ENCODE measurements at regions not wholly inside any gene's neighbourhood (a gene's known extent, or its start where the extent isn't known, plus 50 kb on each side); places are given as distances from the start of the nearest gene placed in this dataset.

DNA sequence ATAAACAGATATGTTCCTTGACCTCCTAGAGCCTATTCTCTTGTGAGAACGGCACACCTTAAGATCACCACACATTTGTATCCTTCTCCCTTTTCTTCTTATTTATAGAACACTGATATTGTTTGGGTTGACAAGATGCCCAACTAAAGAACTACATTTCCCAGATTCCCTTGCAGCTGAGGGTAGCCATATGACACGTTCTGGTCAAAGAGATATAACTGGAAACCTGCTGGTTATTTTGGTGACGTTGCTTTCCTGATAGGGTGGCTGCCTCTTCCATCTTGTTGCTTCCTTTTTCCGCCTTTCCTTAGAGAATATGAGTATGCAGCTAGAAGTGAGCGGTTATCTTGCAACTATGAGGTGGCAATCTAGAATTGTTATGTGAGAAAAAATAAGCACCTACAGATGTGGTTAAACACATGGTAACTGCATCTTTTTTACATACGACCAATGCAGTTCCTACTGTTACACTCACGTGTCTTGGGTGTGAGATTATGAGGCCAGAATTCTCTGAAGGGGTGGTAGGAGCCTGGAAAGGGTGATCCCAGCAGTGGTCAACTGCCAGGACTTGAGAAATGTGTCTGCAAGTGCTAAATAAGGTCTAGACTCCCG, 72.9 kb downstream of the SEC61B start:
- H3K27ac ChIP-seq, result no peak overlapping the region
- 52 to 54% methylated on average over 8 of the region's 8 CpGs for WGBS, 2 donors
- no peak overlapping the region for H3K4me3 ChIP-seq
- no peak for DNase-seq
- no peaks in the 10 kb centered on the region for H3K36me3 ChIP-seq
- H3K4me1 ChIP-seq, result peaks cover 0 to 9% (median 0%) of the 10 kb centered on the region in 3 donors
- intact Hi-C loops (cut with DNase I), result no loop called here
- TF ChIP-seq CTCF (IDR thresholded peaks at IDR 0.05), result no peak
- no peak for TF ChIP-seq POLR2A (IDR thresholded peaks at IDR 0.05)
- no peaks in the 10 kb centered on the region for H3K9me3 ChIP-seq
- H3K27me3 ChIP-seq, result peaks cover 0 to 4% (median 0%) of the 10 kb centered on the region in 4 donors

GRCh38 chr9:99296291-99296951, 74.3 kb downstream of the SEC61B start:
- H3K27me3 ChIP-seq, result peaks cover 0 to 4% (median 0%) of the 10 kb centered on the region in 4 donors
- H3K27ac ChIP-seq, result peak overlapping the region in 1 of 4 donors; percentile 9
- WGBS, 2 donors, result 42 to 61% methylated on average over 13 to 20 of the region's 38 CpGs
- H3K4me1 ChIP-seq, result peaks cover 0 to 9% (median 0%) of the 10 kb centered on the region in 3 donors
- no peaks in the 10 kb centered on the region for H3K9me3 ChIP-seq
- H3K4me3 ChIP-seq, result peak overlapping the region in 3 of 4 donors; percentile 9 to 59 (median 30)
- no peak for DNase-seq
- no peaks in the 10 kb centered on the region for H3K36me3 ChIP-seq
- TF ChIP-seq POLR2A (IDR thresholded peaks at IDR 0.05), result no peak
- no peak for TF ChIP-seq CTCF (IDR thresholded peaks at IDR 0.05)
- intact Hi-C loops (cut with DNase I), result no loop called here

DNA sequence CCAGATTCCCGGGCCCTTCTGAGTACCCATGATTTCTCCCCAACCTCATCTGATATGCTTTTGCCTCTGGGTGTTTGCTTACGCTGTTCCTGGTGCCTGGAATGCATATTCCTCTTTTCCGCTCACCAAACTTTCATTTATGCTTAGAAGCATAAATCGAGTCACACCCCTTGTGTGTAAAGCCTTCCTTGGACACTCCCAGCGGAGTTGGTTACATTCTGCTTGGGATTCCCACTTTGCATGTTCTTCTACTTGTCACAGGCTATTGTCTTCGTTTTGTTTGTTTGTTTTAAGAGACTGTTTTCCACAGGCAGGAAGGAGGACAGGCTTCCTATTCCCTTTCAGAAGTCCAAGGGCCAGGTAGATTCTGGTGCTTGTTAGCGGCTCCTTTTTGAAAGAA, 76.5 kb downstream of the SEC61B start:
- H3K9me3 ChIP-seq, result no peaks in the 10 kb centered on the region
- no peak for DNase-seq
- TF ChIP-seq POLR2A (IDR thresholded peaks at IDR 0.05), result no peak
- TF ChIP-seq CTCF (IDR thresholded peaks at IDR 0.05), result no peak
- H3K4me3 ChIP-seq, result no peak overlapping the region
- 75 to 76% methylated on average over 7 of the region's 7 CpGs for WGBS, 2 donors
- no peaks in the 10 kb centered on the region for H3K36me3 ChIP-seq
- intact Hi-C loops (cut with DNase I), result no loop called here
- no peak overlapping the region for H3K27ac ChIP-seq
- H3K27me3 ChIP-seq, result peaks cover 0 to 4% (median 0%) of the 10 kb centered on the region in 4 donors
- H3K4me1 ChIP-seq, result peaks cover 0 to 9% (median 0%) of the 10 kb centered on the region in 3 donors

GRCh38 chr9:99299211-99300102, 77.4 kb downstream of the SEC61B start:
- DNase-seq, result no peak
- peaks cover 0 to 9% (median 0%) of the 10 kb centered on the region in 3 donors for H3K4me1 ChIP-seq
- peaks cover 0 to 4% (median 0%) of the 10 kb centered on the region in 4 donors for H3K27me3 ChIP-seq
- H3K27ac ChIP-seq, result no peak overlapping the region
- H3K4me3 ChIP-seq, result no peak overlapping the region
- no peaks in the 10 kb centered on the region for H3K36me3 ChIP-seq
- WGBS, 2 donors, result 55 to 56% methylated on average over 4 of the region's 4 CpGs
- H3K9me3 ChIP-seq, result no peaks in the 10 kb centered on the region
- TF ChIP-seq POLR2A (IDR thresholded peaks at IDR 0.05) (no peak), CTCF (IDR thresholded peaks at IDR 0.05) (peak in 1 of 6 experiments; percentile 33)
- intact Hi-C loops (cut with DNase I), result no loop called here

DNA sequence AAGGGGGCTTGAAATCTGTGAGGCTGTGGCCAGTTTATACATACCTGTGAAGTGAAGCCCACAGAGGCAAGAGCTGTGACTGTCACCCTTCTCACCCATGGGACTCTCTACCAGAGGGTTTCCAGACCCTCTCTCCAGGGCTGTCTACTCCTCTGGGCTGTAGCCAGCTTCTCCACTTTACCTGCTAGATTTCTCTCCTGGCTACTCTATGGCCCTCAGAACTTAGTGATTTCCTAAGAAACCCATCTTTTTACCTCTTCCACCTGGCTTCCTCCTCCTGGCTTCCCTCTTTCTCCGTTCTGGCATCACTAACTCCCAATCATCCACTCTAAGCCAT, 78.0 kb downstream of the SEC61B start:
- TF ChIP-seq POLR2A (IDR thresholded peaks at IDR 0.05), result no peak
- no peak for TF ChIP-seq CTCF (IDR thresholded peaks at IDR 0.05)

More for the DNA sequence above, 78.0 kb downstream of the SEC61B start:
- no peaks in the 10 kb centered on the region for H3K36me3 ChIP-seq
- intact Hi-C loops (cut with DNase I), result no loop called here
- H3K4me3 ChIP-seq, result no peak overlapping the region
- no peaks in the 10 kb centered on the region for H3K9me3 ChIP-seq
- WGBS, 2 donors, result 0% methylated on average over 1 of the region's 1 CpG
- peaks cover 0 to 9% (median 0%) of the 10 kb centered on the region in 3 donors for H3K4me1 ChIP-seq
- H3K27me3 ChIP-seq, result peaks cover 0 to 4% (median 0%) of the 10 kb centered on the region in 4 donors
- DNase-seq, result no peak
- no peak overlapping the region for H3K27ac ChIP-seq
